Mesenchymal stem cell (in vitro differentiated cells and primary cell): ENCODE measurements at regions not wholly inside any gene's neighbourhood (a gene's known extent, or its start where the extent isn't known, plus 50 kb on each side); places are given as distances from the start of the nearest gene placed in this dataset.

Experiments
- DNase-seq: peaks from one replicate; pipeline ENCODE4 v3.0.0-alpha.2; 2013
- H2AFZ ChIP-seq: one replicate; pipeline ENCODE4 v1.6.1; 2013; ENCODE audit warnings: low read depth, mild to moderate bottlenecking, control low read depth, inconsistent platforms, low read length, moderate library complexity
- H2AK5ac ChIP-seq: 2 replicates; pipeline ENCODE4 v1.6.1; 2013; ENCODE audit warnings: low read length, moderate library complexity, mild to moderate bottlenecking, inconsistent platforms; ENCODE audit not compliant: severe bottlenecking
- H2BK120ac ChIP-seq: one replicate; pipeline ENCODE4 v1.6.1; 2013; ENCODE audit warnings: low read depth, mild to moderate bottlenecking, inconsistent platforms, low read length, moderate library complexity
- H2BK12ac ChIP-seq, 2 experiments: one replicate each; pipeline ENCODE4 v1.6.1; 2013; ENCODE audit warnings: inconsistent platforms in 2 of 2, low read length in 2 of 2, mild to moderate bottlenecking in 2 of 2, moderate library complexity in 2 of 2, control low read depth in 1 of 2
- H2BK15ac ChIP-seq: one replicate; pipeline ENCODE4 v1.6.1; 2013; ENCODE audit warnings: mild to moderate bottlenecking, low read depth, inconsistent platforms; ENCODE audit not compliant: poor library complexity, severe bottlenecking
- H2BK5ac ChIP-seq: 2 replicates; pipeline ENCODE4 v1.6.1; 2013; ENCODE audit warnings: low read depth, mild to moderate bottlenecking, low read length, control low read depth, inconsistent platforms; ENCODE audit not compliant: poor library complexity, severe bottlenecking
- H3K14ac ChIP-seq, 2 experiments: one replicate each; pipeline ENCODE4 v1.6.1; 2013; ENCODE audit warnings: inconsistent platforms in 2 of 2, low read length in 2 of 2, control low read depth in 1 of 2, mild to moderate bottlenecking in 1 of 2, moderate library complexity in 1 of 2
- H3K18ac ChIP-seq, 2 experiments: one replicate each; pipeline ENCODE4 v1.6.1; 2013; ENCODE audit warnings: inconsistent platforms in 2 of 2, low read length in 2 of 2, control low read depth in 1 of 2, low read depth in 1 of 2, mild to moderate bottlenecking in 1 of 2
- H3K23ac ChIP-seq, 2 experiments: one replicate each; pipeline ENCODE4 v1.6.1; 2013; ENCODE audit warnings: inconsistent platforms in 2 of 2, low read length in 2 of 2, mild to moderate bottlenecking in 2 of 2, moderate library complexity in 2 of 2, control low read depth in 1 of 2
- H3K27ac ChIP-seq: 2 replicates; pipeline ENCODE4 v1.5.1; 2013; ENCODE audit warnings: mild to moderate bottlenecking, moderate library complexity, low read length, control low read depth, inconsistent platforms; ENCODE audit not compliant: poor library complexity, severe bottlenecking
- H3K27me3 ChIP-seq, 2 experiments: 2 replicates each; pipeline versions ENCODE4 v1.6.1 to v1.7.0; 2013; ENCODE audit warnings: low read length in 2 of 2, mild to moderate bottlenecking in 2 of 2, moderate library complexity in 2 of 2, control low read depth in 1 of 2, inconsistent platforms in 1 of 2; ENCODE audit not compliant: control insufficient read depth in 1 of 2, insufficient read depth in 1 of 2
- H3K36me3 ChIP-seq, 2 experiments: 2 replicates each; pipeline versions ENCODE4 v1.6.1 to v1.7.0; 2013; ENCODE audit warnings: low read length in 2 of 2, control low read depth in 1 of 2, inconsistent platforms in 1 of 2, low read depth in 1 of 2, mild to moderate bottlenecking in 1 of 2; ENCODE audit not compliant: insufficient read depth in 2 of 2, control insufficient read depth in 1 of 2
- H3K4ac ChIP-seq, 2 experiments: one replicate each; pipeline ENCODE4 v1.6.1; 2013; ENCODE audit warnings: inconsistent platforms in 2 of 2, low read length in 2 of 2, mild to moderate bottlenecking in 2 of 2, moderate library complexity in 2 of 2, control low read depth in 1 of 2, low read depth in 1 of 2
- H3K4me1 ChIP-seq: 2 replicates; pipeline ENCODE4 v1.6.1; 2013; ENCODE audit warnings: low read depth, low read length, control low read depth; ENCODE audit not compliant: control insufficient read depth, insufficient read depth
- H3K4me2 ChIP-seq: 2 replicates; pipeline ENCODE4 v1.6.1; 2013; ENCODE audit warnings: low read length, mild to moderate bottlenecking, inconsistent platforms; ENCODE audit not compliant: poor library complexity, severe bottlenecking
- H3K4me3 ChIP-seq, 2 experiments: 2 replicates each; pipeline versions ENCODE4 v1.5.1 to v1.7.0; 2013; ENCODE audit warnings: low read length in 2 of 2, mild to moderate bottlenecking in 2 of 2, control low read depth in 1 of 2, low read depth in 1 of 2; ENCODE audit not compliant: insufficient read depth in 1 of 2
- H3K79me1 ChIP-seq: replicated peaks from 2 replicates; pipeline ENCODE4 v1.6.1; 2013; ENCODE audit warnings: mild to moderate bottlenecking, control low read depth, low read length, inconsistent platforms; ENCODE audit not compliant: poor library complexity, severe bottlenecking
- H3K9ac ChIP-seq: 2 replicates; pipeline ENCODE4 v1.7.0; 2013; ENCODE audit warnings: mild to moderate bottlenecking, low read length, moderate library complexity
- H3K9me3 ChIP-seq: 2 replicates; pipeline ENCODE4 v1.7.0; 2013; ENCODE audit warnings: mild to moderate bottlenecking, low read length; ENCODE audit not compliant: control insufficient read depth
- H4K8ac ChIP-seq: one replicate; pipeline ENCODE4 v1.6.1; 2013; ENCODE audit warnings: inconsistent platforms, mild to moderate bottlenecking, low read length, moderate library complexity
- H4K91ac ChIP-seq: one replicate; pipeline ENCODE4 v1.6.1; 2013; ENCODE audit warnings: mild to moderate bottlenecking, low read length, inconsistent platforms
- WGBS: methylation state at CpG from one replicate; pipeline ENCODE4 v1.1.7; 2013; ENCODE audit warnings: mixed read lengths; 5-methylcytosine and 5-hydroxymethylcytosine counted together

DNA sequence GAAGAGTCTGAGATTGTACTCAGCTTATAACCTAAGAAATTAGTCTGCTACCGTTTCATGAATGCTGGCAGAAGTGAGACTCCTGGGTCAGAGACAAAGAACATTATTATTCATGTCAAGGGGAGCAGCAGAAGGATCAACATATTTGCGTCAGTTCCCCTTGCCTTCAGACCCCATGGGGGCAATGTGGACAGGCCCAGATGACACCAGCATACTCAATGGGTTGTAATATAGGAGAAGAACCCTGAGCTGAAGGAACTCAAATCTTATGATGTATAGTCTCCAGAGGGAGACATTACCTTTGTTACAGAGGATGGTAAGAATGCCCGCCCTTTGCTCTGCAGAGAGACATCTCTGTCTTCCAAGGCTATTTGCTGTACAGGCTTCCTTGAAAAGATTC, 384.4 kb downstream of the EPM2A start:
- H3K14ac ChIP-seq, result no peak overlapping the region
- H3K23ac ChIP-seq, result no peak overlapping the region
- H2AFZ ChIP-seq, result no peak overlapping the region
- H2BK120ac ChIP-seq, result no peak overlapping the region
- no peak overlapping the region for H4K91ac ChIP-seq
- no peak overlapping the region for H3K4me3 ChIP-seq
- no peak overlapping the region for H3K9ac ChIP-seq
- no peak overlapping the region for H2BK12ac ChIP-seq
- no peak overlapping the region for H2BK5ac ChIP-seq
- H2AK5ac ChIP-seq, result no peak overlapping the region
- H3K4ac ChIP-seq, result no peak overlapping the region
- H3K27me3 ChIP-seq, result no peaks in the 10 kb centered on the region
- H3K18ac ChIP-seq, result no peak overlapping the region
- H4K8ac ChIP-seq, result no peak overlapping the region
- 90% methylated on average over 3 of the region's 3 CpGs for WGBS
- no peak overlapping the region for H3K27ac ChIP-seq
- no peak overlapping the region for H3K4me2 ChIP-seq
- H3K4me1 ChIP-seq, result no peaks in the 10 kb centered on the region
- no peaks in the 10 kb centered on the region for H3K9me3 ChIP-seq
- H3K79me1 ChIP-seq, result no peaks in the 10 kb centered on the region
- H2BK15ac ChIP-seq, result no peak overlapping the region
- no peak for DNase-seq
- no peaks in the 10 kb centered on the region for H3K36me3 ChIP-seq

GRCh38 chr6:145352382-145353080, 382.8 kb downstream of the EPM2A start:
- no peak overlapping the region for H2BK15ac ChIP-seq
- DNase-seq, result no peak

DNA sequence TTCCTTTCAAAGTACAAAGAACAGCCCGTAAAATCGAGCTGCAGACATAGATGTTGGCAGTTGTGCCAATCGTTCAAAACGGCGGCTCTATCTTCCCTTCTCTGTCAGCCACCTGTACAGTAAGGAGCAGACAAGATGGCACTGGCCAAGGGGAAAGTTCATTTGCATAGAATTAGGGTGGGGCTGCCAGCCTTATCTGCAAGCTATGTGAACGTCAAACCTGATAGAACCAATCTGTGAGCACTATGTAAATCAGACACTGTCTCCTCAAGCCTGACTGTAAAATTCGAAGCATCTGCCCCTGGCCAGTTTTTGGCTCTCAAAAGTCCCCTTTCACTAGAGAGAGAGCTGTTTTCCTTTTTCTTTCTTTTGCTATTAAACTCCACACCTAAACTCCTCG, 374.5 kb downstream of the EPM2A start:
- Histone ChIP-seq H2AFZ (no peak overlapping the region), H3K14ac (no peak overlapping the region), H2BK12ac (no peak overlapping the region), H3K23ac (no peak overlapping the region), H3K4me1 (no peaks in the 10 kb centered on the region), H2BK15ac (no peak overlapping the region), H3K4ac (no peak overlapping the region), H3K4me3 (no peak overlapping the region), H3K27ac (no peak overlapping the region), H3K27me3 (no peaks in the 10 kb centered on the region), H3K4me2 (no peak overlapping the region), H3K9ac (no peak overlapping the region), H4K8ac (no peak overlapping the region), H3K9me3 (no peaks in the 10 kb centered on the region), H3K18ac (no peak overlapping the region), H3K79me1 (no peaks in the 10 kb centered on the region), H3K36me3 (no peaks in the 10 kb centered on the region), H4K91ac (no peak overlapping the region), H2BK120ac (no peak overlapping the region), H2AK5ac (no peak overlapping the region), H2BK5ac (no peak overlapping the region)
- no peak for DNase-seq
- WGBS, result 91% methylated on average over 8 of the region's 8 CpGs

More at GRCh38 chr6:145352382-145353080, 382.8 kb downstream of the EPM2A start:
- Histone ChIP-seq H3K4me2 (no peak overlapping the region), H2BK120ac (no peak overlapping the region), H3K23ac (no peak overlapping the region), H3K79me1 (no peaks in the 10 kb centered on the region), H4K8ac (no peak overlapping the region), H2BK5ac (no peak overlapping the region), H2BK12ac (no peak overlapping the region), H2AK5ac (no peak overlapping the region), H3K4ac (no peak overlapping the region), H3K9ac (no peak overlapping the region), H3K27ac (no peak overlapping the region), H3K18ac (no peak overlapping the region), H3K9me3 (no peaks in the 10 kb centered on the region), H4K91ac (no peak overlapping the region), H3K4me1 (no peaks in the 10 kb centered on the region), H3K36me3 (no peaks in the 10 kb centered on the region), H3K27me3 (no peaks in the 10 kb centered on the region), H2AFZ (no peak overlapping the region), H3K4me3 (no peak overlapping the region), H3K14ac (no peak overlapping the region)
- 91% methylated on average over 11 of the region's 11 CpGs for WGBS

GRCh38 chr6:145367149-145367548, 368.2 kb downstream of the EPM2A start:
- Histone ChIP-seq H3K4me2 (no peak overlapping the region), H3K23ac (no peak overlapping the region), H2AFZ (no peak overlapping the region), H3K14ac (no peak overlapping the region), H3K27ac (no peak overlapping the region), H4K8ac (no peak overlapping the region), H3K9me3 (no peaks in the 10 kb centered on the region), H2BK15ac (no peak overlapping the region), H3K4ac (no peak overlapping the region), H3K27me3 (no peaks in the 10 kb centered on the region), H3K79me1 (no peaks in the 10 kb centered on the region), H3K4me3 (no peak overlapping the region), H4K91ac (no peak overlapping the region), H3K36me3 (no peaks in the 10 kb centered on the region), H3K18ac (no peak overlapping the region), H2BK5ac (no peak overlapping the region), H3K4me1 (no peaks in the 10 kb centered on the region), H2BK120ac (no peak overlapping the region), H3K9ac (no peak overlapping the region), H2AK5ac (no peak overlapping the region), H2BK12ac (no peak overlapping the region)
- 93% methylated on average over 5 of the region's 5 CpGs for WGBS
- no peak for DNase-seq
